DMS53 treated with DMSO at 0.1 percent for 48 hours (cell line): ENCODE measurements at regions not wholly inside any gene's neighbourhood (a gene's known extent, or its start where the extent isn't known, plus 50 kb on each side); places are given as distances from the start of the nearest gene placed in this dataset.
"Not testable (repeated sequence)": the region's sequence is repeated elsewhere in the genome, so short reads cannot be mapped to it uniquely, and the experiment has no call there.

Source experiments
- DNase-seq: peaks from one replicate; lab custom pipeline; 2025; ENCODE audit not compliant: unreplicated experiment; lab: John Stamatoyannopoulos, UW

- DNase-seq, result no peak
Measured at GRCh38 chr11:87879118-87879517, 296.1 kb downstream of the RAB38 start.

GRCh38 chr11:87878373-87878825 is 296.8 kb downstream of the RAB38 start:
- peak; percentile 51 for DNase-seq

- no peak for DNase-seq
Measured at GRCh38 chr11:87871056-87871455, 304.2 kb downstream of the RAB38 start.

- no peak for DNase-seq
Measured at GRCh38 chr11:87870086-87870485, 305.2 kb downstream of the RAB38 start.

- no peak for DNase-seq
Measured at GRCh38 chr11:87866951-87867350, 308.3 kb downstream of the RAB38 start.

GRCh38 chr11:87861030-87861429 is 314.2 kb downstream of the RAB38 start:
- DNase-seq, result no peak

- no peak for DNase-seq
Measured at GRCh38 chr11:87859636-87860035, 315.6 kb downstream of the RAB38 start.

- DNase-seq, result no peak
Measured at GRCh38 chr11:87851827-87852226, 323.4 kb downstream of the RAB38 start.

- no peak for DNase-seq
Measured at GRCh38 chr11:87851234-87851633, 324.0 kb downstream of the RAB38 start.

GRCh38 chr11:87849216-87849615 is 326.0 kb downstream of the RAB38 start:
- no peak for DNase-seq

GRCh38 chr11:87840786-87841185 is 334.5 kb downstream of the RAB38 start:
- no peak for DNase-seq

- DNase-seq, result no peak
Measured at GRCh38 chr11:87832211-87832610, 343.0 kb downstream of the RAB38 start.

GRCh38 chr11:87820011-87820410 is 355.2 kb downstream of the RAB38 start:
- DNase-seq, result no peak

GRCh38 chr11:87819151-87819550 is 356.1 kb downstream of the RAB38 start:
- DNase-seq, result no peak

GRCh38 chr11:87812571-87813365 is 362.5 kb downstream of the RAB38 start:
- DNase-seq, result no peak

- no peak for DNase-seq
Measured at GRCh38 chr11:87810486-87810885, 364.8 kb downstream of the RAB38 start.

- no peak for DNase-seq
Measured at GRCh38 chr11:87809256-87809655, 366.0 kb downstream of the RAB38 start.

GRCh38 chr11:87804176-87804575 is 371.1 kb downstream of the RAB38 start:
- no peak for DNase-seq

GRCh38 chr11:87803748-87804147 is 371.5 kb downstream of the RAB38 start:
- no peak for DNase-seq

- DNase-seq, result not testable (repeated sequence)
Measured at GRCh38 chr11:87784862-87785261, 390.4 kb downstream of the RAB38 start.

- no peak for DNase-seq
Measured at GRCh38 chr11:87780068-87780413, 395.2 kb downstream of the RAB38 start.

- DNase-seq, result no peak
Measured at GRCh38 chr11:87779276-87780067, 395.8 kb downstream of the RAB38 start.
